ENCODE measurements at regions not wholly inside any gene's neighbourhood (a gene's known extent, or its start where the extent isn't known, plus 50 kb on each side); places are given as distances from the start of the nearest gene placed in this dataset.
"Not testable (repeated sequence)": the region's sequence is repeated elsewhere in the genome, so short reads cannot be mapped to it uniquely, and the experiment has no call there.

GRCh38 chr2:19089476-19089875 is 268.9 kb downstream of the OSR1 start:
- not testable (repeated sequence) for DNase-seq

DNA sequence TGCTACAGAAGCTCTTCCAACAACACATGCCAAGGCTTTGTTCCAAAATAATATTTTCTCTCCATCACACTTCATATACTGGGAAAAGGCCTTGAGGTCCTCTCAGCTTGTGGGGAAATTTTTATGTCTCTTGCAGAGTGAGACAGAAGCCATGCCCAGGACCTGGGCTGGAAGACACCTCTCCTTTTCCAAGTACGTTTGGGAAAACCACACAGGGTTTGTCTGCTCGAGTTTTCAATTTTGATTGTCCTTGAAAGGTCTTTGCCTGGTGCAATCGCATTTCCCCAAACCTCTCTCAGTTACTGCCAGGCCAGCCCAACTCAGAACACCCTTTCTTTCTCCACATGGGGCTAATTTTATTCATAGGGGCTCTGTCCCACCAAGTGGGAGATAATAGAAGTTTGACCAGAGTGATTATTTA is 272.2 kb downstream of the OSR1 start:
- no peak for DNase-seq

DNA sequence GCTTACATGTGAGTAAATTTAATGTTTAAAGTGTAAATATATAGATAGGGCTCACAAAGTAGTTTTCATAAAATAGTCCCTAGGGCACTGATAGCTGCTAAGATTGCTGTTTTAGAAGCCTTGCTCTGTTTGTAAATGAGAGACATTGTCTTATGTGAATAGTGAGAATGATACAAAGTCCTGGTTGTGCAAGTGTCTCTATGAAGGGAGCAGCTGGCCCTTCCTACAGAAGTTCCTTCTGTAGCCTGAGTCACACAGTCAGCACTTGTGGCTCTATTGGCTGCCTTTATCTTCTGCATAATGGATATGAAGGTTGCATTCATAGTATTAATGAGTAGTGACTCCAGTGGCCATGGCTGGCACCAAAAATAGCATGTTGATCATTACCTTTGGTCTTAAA is 279.7 kb downstream of the OSR1 start:
- DNase-seq, result no peak

DNA sequence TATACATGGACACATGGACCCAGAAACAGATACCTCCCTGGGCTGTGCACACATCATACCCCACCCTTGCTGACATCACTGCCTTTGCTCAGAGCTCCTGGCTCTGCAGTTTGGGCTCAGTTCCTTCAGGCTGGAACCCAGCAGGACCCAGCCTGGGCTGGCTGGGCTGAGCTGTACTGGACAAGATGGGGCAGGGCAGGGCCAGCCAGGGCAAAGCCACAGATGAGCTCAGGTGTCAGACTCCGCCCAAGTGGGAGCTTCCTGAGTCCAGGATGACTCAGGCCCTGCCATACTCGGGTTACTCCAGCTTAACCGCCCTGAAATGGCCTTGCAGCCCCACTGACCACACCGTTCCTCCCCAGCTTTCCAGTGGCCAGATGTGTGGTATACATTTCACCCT is 284.9 kb downstream of the OSR1 start:
- DNase-seq, result no peak

DNA sequence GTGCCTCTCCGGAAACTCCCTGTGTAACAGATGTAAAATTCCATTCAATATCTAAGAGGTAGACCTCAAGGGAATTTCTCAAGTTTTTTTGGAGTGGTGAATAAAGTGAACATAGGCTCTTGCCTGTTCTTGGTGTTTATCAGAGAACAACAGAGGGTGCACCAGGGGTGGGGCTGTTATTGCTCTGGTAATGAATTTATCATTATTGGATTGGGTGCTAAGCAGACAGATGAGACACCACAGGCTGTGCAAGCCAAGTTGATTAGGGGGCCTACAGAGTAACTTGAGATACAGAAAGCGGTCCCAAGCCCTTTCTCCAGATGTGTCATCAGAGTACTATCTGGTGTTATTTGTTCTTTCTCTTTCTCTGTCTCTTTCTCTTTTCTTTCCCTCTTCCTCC is 286.3 kb downstream of the OSR1 start:
- peak; percentile 56 for DNase-seq

GRCh38 chr2:19070886-19071285 is 287.5 kb downstream of the OSR1 start:
- no peak for DNase-seq

DNA sequence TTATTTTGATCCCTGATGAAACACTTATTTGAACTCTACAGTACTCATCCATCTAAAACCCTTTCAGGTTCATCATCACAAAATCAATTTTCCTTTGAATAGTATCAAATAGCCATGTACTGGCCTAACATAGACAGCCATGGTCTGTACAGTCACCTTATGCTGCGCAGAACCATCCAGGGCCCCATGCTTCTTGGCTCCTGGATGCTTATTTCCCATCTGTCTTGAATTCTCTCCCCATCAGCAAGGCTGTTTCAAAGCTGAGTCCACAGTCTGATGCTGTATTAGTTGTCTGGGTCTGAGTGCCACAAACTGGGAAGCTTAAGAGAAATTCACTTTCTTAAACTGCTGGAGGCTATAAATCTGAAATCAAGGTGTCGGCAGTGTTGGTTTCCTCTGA is 290.2 kb downstream of the OSR1 start:
- DNase-seq, result no peak

GRCh38 chr2:19062370-19062769 is 296.1 kb downstream of the OSR1 start:
- DNase-seq, result no peak

DNA sequence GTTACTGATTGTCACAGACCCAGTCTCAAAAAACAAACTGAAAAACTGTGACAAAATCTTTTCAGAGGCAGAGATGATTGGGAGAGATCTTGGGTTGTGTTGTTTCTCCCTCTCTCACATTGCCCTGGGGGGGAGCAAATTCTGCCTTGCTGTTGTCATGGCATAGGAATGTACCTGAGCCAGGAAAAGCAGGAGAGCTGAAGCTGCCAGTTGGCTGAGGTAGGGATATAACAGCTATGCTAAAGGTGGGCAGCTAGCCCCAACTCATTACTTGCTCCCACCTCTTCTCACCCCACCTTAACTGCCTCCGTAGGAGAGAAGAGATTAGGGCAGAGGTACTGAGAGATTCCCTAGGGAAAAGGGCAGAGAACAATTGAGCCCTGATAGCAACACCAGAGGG is 299.3 kb downstream of the OSR1 start:
- DNase-seq, result no peak

DNA sequence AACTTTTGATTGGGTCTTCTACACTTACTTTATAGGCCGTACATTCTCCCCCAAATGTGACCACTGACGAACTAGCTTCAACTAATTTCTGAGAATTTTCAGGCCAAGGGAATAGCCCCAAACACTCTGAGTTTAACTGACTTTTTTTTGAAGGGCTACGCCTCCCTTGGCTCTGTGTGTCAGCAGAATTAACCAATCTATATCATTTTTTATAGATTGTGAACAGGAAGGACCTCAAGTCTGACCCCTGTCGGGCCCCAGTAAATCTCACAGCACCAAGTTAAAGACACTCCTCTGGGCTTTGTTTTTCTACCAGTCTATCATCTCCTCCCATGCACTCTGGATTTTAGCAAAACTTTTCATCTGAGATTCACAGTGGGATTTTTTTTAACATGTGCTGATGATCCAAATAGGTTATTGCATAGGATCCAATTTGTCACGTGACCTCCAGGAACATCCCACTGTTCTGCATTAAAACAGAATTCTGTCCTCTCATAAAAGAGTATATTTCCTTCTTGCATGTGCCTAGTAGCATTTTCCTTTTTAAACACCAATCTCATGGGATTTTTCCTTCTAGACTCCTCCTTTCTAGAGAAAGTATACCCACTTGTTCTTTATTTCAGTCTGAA is 307.1 kb downstream of the OSR1 start:
- no peak for DNase-seq

DNA sequence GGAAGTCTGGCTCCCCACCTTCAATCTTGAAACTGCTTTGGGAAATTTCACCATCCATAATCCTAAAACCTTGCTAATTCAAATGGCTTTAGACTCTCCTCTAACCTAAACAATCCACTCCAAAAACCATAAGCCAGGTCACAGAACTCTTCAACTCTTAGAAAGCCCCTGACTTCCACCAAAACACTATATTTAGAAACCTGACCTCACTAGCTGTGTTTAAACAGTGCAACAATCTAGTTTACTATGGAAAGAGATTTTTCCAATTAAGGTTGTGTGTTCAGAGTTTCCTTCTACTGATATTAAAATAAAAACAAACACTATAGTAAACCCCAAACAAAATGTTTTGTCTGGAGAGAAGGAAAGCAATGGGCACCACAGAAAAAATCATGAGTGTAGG is 308.1 kb downstream of the OSR1 start:
- no peak for DNase-seq

DNA sequence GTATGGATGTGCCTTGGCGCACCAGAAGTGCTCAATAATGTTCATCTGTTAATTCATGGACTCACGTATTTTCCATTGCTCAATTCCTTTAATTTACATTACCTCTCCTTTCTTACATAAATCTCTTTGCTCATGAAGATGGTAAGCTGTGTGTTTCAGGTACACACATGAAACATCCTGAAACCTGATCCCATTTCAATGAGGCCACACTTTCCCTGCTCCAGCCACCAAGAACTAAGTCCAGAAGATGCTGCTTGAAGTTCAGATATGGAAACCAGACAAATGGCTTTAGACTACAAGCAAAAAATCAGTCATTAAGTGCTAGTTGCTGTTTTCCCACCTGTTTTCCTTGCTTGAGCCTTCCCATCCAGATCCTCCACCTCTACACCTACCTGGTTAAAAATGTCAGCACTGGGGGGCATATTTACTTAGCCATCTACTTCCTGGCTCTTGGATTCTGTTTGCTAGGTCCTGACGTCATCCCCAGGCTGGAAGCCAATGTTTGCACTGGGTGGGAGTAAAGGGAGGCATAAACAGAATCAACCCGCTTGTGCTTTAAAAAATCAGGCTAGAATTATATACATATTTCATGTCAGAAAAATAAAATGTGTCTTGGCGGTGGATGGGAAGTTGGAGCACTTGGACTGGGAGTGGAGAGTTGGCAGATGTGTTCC is 309.7 kb downstream of the OSR1 start:
- no peak for DNase-seq

DNA sequence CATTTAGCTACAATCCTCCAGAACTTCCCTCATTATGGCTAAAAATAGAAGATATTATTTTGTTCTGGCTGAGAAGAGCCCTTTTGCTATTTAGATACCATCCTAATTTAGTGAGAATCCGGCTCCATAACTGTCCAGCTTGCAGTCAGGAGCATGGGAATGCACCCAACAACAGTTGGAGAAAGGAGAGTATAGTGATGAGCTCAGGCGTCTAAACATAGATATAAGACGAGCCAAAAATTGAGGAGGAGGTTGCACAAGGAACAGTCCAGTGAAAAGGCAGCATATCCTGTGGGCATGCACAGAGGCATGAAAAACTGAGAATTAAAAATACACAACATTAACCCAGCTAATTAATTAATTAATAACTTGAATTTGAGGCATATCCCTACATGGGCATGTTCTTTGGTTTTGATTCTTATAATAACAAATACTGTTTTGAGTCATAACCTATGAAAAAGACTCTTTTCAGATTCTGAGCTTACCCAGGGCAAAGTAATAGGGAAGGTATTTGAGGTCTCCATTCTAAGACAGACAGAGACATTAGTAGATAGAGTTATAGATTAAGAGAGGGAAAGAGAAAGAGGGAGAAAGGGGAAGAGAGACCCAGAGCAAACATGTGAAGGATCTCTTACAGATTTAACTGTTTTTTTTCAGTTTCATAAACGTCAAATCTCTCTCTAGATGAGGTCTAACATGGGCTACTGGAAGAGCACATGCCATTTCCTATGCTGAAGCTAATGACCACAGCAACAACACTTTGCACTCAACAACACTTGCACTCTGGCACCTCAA is 311.2 kb downstream of the OSR1 start:
- DNase-seq, result no peak

- DNase-seq, result no peak
Measured at GRCh38 chr2:19045151-19045550, 313.3 kb downstream of the OSR1 start.

DNA sequence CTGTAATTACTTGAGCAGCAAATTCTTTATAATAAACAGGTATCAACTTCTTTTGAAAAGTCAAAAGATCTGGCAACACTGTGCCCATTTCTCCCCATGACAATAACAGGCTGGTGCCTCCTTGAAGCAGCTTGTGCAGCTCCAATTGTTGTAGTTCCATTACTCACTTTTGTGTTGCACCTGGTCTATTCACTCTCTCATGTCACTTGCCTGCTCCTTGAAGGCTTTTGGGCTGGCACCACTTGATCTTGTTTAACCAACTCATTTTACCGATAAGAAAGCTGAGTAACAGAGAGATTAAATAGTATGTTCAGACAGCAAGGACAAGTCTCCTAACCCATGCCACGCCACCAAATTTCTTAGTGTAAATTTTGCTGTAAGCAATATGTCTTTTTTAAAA is 314.5 kb downstream of the OSR1 start:
- no peak for DNase-seq

DNA sequence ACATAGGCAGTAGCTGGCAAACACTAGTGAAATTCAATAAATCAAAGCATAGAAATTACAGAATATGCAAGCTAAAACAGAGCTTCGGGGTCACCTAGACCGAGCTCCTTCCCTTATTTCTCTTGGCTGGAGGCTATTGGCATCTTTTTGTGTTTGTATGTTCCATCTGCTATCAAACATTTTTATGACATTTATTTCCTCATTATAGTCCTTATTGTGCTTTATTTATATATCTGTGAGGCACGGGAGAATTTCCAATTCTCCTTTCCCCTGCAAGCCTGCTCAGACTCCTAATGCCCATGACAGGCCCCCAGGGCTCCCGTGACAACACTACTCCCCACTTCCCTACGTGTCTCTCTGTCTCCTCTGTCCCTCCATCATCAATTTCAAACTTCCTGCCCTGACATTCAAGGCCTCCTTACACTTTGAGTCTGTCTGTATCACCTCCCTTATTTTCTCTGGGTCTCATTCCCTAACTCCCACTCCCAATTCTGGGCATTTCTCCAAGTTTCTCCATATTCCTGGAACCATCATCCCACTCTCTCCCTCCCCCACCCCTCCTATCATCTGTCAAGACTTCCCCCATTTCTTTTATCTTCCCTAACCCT is 316.9 kb downstream of the OSR1 start:
- no peak for DNase-seq

GRCh38 chr2:19038071-19039015 is 320.1 kb downstream of the OSR1 start:
- no peak for DNase-seq

GRCh38 chr2:19036091-19036490 is 322.3 kb downstream of the OSR1 start:
- DNase-seq, result no peak

DNA sequence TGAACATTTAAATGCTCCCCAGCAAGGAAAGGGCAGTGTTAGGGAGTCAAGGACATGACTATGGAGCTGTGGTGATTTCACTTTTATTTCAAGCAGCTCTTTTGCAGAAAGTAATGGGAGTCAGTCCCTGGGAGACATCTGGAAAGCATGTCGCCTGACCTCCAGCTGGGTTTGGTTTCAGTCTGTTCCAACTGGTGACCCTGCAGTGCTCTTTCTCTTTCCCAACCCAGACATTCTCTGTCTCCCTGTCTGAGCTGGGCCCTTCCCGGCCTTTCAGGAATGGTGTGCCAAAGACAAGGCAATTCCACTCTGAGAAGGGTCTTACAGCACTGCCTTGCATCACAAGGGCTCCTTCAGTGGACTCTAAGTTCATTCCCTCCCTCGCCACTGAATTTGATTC is 323.2 kb downstream of the OSR1 start:
- no peak for DNase-seq

GRCh38 chr2:19033240-19033639 is 325.2 kb downstream of the OSR1 start:
- DNase-seq, result no peak

- no peak for DNase-seq
Measured at GRCh38 chr2:19031642-19032041, 326.8 kb downstream of the OSR1 start.

DNA sequence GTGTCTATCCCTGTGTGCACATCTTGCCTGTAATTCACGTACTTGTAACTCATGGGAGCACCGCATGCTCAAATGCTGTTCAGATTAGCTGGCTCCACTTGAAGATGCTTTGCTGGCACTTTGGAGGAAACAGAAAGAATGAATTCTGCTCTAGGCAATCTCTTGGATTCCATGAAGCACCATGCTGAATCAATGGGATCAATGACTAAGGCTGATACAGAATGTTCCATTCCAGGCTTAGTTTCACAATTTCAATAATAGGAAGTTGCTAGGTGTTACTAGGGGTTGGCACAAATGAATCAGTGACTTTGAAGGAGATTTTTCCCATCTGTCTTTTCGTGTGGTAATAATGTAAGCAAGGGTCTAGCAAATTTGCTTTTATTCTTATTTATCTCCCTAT is 328.8 kb downstream of the OSR1 start:
- DNase-seq, result no peak
